Fibroblast of lung (primary cell): ENCODE measurements at regions not wholly inside any gene's neighbourhood (a gene's known extent, or its start where the extent isn't known, plus 50 kb on each side); places are given as distances from the start of the nearest gene placed in this dataset.
"Not testable (repeated sequence)": the region's sequence is repeated elsewhere in the genome, so short reads cannot be mapped to it uniquely, and the experiment has no call there.

Experiments used
- DNase-seq, 2 donors: peaks; one replicate each; pipeline versions ENCODE4 v3.0.0 to v3.0.0-alpha.2; 2010; ENCODE audit warnings: low read depth in 2 of 2
- H2AFZ ChIP-seq: 2 replicates; pipeline ENCODE4 v1.5.1; 2012; ENCODE audit warnings: low read length, control low read depth, inconsistent platforms
- H3K27ac ChIP-seq: 2 replicates; pipeline ENCODE4 v1.5.1; 2011; ENCODE audit warnings: low read length, control low read depth; ENCODE audit not compliant: insufficient read depth
- H3K27me3 ChIP-seq: 2 replicates; pipeline ENCODE4 v1.5.1; 2011; ENCODE audit warnings: mild to moderate bottlenecking, low read length; ENCODE audit not compliant: control insufficient read depth, insufficient read depth
- H3K36me3 ChIP-seq: 2 replicates; pipeline ENCODE4 v1.5.1; 2011; ENCODE audit warnings: low read length; ENCODE audit not compliant: control insufficient read depth, insufficient read depth
- H3K4me1 ChIP-seq: 2 replicates; pipeline ENCODE4 v1.5.1; 2011; ENCODE audit warnings: low read length; ENCODE audit not compliant: control insufficient read depth, insufficient read depth; ENCODE audit errors: extremely low read depth
- H3K4me2 ChIP-seq: 2 replicates; pipeline ENCODE4 v1.5.1; 2011; ENCODE audit warnings: low read length, control low read depth; ENCODE audit not compliant: insufficient read depth; ENCODE audit errors: extremely low read depth
- H3K4me3 ChIP-seq, 4 experiments: fragments of 200-600 bp in 1 of 4; sonication (generic) in 1 of 4; replicated peaks in 1 of 4; 2 replicates each; pipeline ENCODE4 v1.5.1; 2011 to 2016; ENCODE audit warnings: low read length in 4 of 4, low read depth in 3 of 4, mild to moderate bottlenecking in 3 of 4, control low read depth in 2 of 4, inconsistent platforms in 1 of 4, mixed read lengths in 1 of 4; ENCODE audit not compliant: insufficient read depth in 1 of 4; ENCODE audit errors: control extremely low read depth in 1 of 4
- H3K79me2 ChIP-seq: 2 replicates; pipeline ENCODE4 v1.5.1; 2012; ENCODE audit warnings: mild to moderate bottlenecking, low read length, inconsistent platforms; ENCODE audit not compliant: control insufficient read depth, insufficient read depth
- H3K9ac ChIP-seq: 2 replicates; pipeline ENCODE4 v1.5.1; 2011; ENCODE audit warnings: mild to moderate bottlenecking, low read length, control low read depth; ENCODE audit not compliant: insufficient read depth
- H3K9me3 ChIP-seq: 2 replicates; pipeline ENCODE4 v1.5.1; 2012; ENCODE audit warnings: low read depth, low read length; ENCODE audit not compliant: control insufficient read depth, insufficient read depth
- H4K20me1 ChIP-seq: 2 replicates; pipeline ENCODE4 v1.5.1; 2011; ENCODE audit warnings: low read length; ENCODE audit not compliant: control insufficient read depth, insufficient read depth; ENCODE audit errors: extremely low read depth
- EZH2 ChIP-seq: IDR thresholded peaks from 2 replicates; pipeline ENCODE4 v1.5.1; 2012; ENCODE audit warnings: low read length, control low read depth, mild to moderate bottlenecking; ENCODE audit errors: missing control alignments
- TF ChIP-seq, protein P1 (sequence below), 2 donors: IDR thresholded peaks in 1 of 2; conservative IDR thresholded peaks in 1 of 2; 1 replicate in 1 of 2; 2 replicates in 1 of 2; pipeline ENCODE4 v1.5.1; 2011 to 2012; ENCODE audit warnings: low read length in 2 of 2, control low read depth in 1 of 2, inconsistent platforms in 1 of 2, low read depth in 1 of 2, mild to moderate bottlenecking in 1 of 2

DNA sequence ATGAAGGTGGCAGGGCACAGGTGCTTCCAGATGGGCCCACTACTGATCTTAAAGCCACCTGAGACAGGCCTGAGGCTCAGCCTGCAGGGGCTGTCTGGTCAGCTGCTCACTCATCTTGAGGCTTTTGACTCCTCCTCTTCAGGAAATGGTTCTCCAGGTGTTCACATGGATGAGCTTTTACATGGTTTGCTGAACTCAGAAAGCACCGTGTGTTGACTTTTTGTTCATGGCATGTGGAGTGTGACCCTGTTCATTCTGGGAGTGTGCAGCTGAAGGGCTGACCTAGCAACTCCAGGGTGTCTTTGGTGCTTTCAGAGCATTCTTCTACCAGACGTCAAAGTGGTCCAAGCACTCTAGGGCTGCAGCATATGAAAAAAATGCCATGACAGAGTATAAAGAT lies 111.1 kb downstream of the CCNG2 start:
- no peak overlapping the region for H2AFZ ChIP-seq
- no peak overlapping the region for H3K27ac ChIP-seq
- no peaks in the 10 kb centered on the region for H3K9me3 ChIP-seq
- no peaks in the 10 kb centered on the region for H3K79me2 ChIP-seq
- H3K36me3 ChIP-seq = no peaks in the 10 kb centered on the region
- DNase-seq = no peak
- no peak overlapping the region for H3K4me3 ChIP-seq
- H3K4me1 ChIP-seq = no peaks in the 10 kb centered on the region
- H4K20me1 ChIP-seq = no peaks in the 10 kb centered on the region
- H3K4me2 ChIP-seq = no peak overlapping the region
- TF ChIP-seq, protein P1, sequence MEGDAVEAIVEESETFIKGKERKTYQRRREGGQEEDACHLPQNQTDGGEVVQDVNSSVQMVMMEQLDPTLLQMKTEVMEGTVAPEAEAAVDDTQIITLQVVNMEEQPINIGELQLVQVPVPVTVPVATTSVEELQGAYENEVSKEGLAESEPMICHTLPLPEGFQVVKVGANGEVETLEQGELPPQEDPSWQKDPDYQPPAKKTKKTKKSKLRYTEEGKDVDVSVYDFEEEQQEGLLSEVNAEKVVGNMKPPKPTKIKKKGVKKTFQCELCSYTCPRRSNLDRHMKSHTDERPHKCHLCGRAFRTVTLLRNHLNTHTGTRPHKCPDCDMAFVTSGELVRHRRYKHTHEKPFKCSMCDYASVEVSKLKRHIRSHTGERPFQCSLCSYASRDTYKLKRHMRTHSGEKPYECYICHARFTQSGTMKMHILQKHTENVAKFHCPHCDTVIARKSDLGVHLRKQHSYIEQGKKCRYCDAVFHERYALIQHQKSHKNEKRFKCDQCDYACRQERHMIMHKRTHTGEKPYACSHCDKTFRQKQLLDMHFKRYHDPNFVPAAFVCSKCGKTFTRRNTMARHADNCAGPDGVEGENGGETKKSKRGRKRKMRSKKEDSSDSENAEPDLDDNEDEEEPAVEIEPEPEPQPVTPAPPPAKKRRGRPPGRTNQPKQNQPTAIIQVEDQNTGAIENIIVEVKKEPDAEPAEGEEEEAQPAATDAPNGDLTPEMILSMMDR (conservative IDR thresholded peaks at IDR 0.05 in 1 of 2, IDR thresholded peaks at IDR 0.05 in 1 of 2; ENCODE audit: low read depth in 1 of 2, low read length in 2 of 2) = no peak
- no peak for TF ChIP-seq EZH2
- no peak overlapping the region for H3K9ac ChIP-seq
- H3K27me3 ChIP-seq = no peaks in the 10 kb centered on the region

GRCh38 chr4:77269505-77269904 lies 112.5 kb downstream of the CCNG2 start:
- no peaks in the 10 kb centered on the region for H3K36me3 ChIP-seq
- no peak overlapping the region for H3K4me2 ChIP-seq
- H3K27ac ChIP-seq = no peak overlapping the region
- TF ChIP-seq EZH2 = no peak
- TF ChIP-seq, protein P1 (conservative IDR thresholded peaks at IDR 0.05 in 1 of 2, IDR thresholded peaks at IDR 0.05 in 1 of 2; ENCODE audit: low read depth in 1 of 2, low read length in 2 of 2) = no peak
- DNase-seq = no peak
- H3K9ac ChIP-seq = no peak overlapping the region
- H3K4me1 ChIP-seq = no peaks in the 10 kb centered on the region
- no peaks in the 10 kb centered on the region for H3K9me3 ChIP-seq
- no peaks in the 10 kb centered on the region for H3K79me2 ChIP-seq
- no peak overlapping the region for H2AFZ ChIP-seq
- no peak overlapping the region for H3K4me3 ChIP-seq
- H3K27me3 ChIP-seq = no peaks in the 10 kb centered on the region
- no peaks in the 10 kb centered on the region for H4K20me1 ChIP-seq

- no peaks in the 10 kb centered on the region for H3K9me3 ChIP-seq
- no peaks in the 10 kb centered on the region for H3K36me3 ChIP-seq
- H3K27me3 ChIP-seq = no peaks in the 10 kb centered on the region
- no peaks in the 10 kb centered on the region for H3K4me1 ChIP-seq
- no peak overlapping the region for H3K4me3 ChIP-seq
- H3K27ac ChIP-seq = no peak overlapping the region
- no peak overlapping the region for H2AFZ ChIP-seq
- TF ChIP-seq EZH2 = no peak
- no peak overlapping the region for H3K4me2 ChIP-seq
- no peak overlapping the region for H3K9ac ChIP-seq
- no peaks in the 10 kb centered on the region for H4K20me1 ChIP-seq
- H3K79me2 ChIP-seq = no peaks in the 10 kb centered on the region
- no peak for DNase-seq
These were observed 116.4 kb downstream of the CCNG2 start for GRCh38 chr4:77273412-77273811.

DNA sequence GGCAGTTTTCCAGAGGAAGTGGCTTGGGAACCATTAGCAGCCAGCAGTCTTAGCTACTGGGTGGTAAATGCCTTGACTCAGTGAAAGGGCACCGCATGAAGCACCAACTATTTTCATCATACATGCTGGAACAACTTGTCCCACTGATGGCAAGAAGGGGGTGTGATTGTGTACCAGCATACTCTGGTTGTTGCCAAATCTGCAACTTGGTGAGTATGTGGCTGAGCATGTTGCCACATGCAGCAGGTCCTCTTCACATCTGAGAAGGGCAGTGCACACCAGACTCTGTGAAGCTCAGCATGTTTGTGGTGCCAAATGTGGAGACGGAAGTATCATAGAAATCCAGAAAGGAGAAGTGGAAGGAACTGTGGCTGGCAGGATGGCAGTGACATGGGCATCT lies 122.1 kb downstream of the CCNG2 start:
- not testable (repeated sequence) for H3K9me3 ChIP-seq, H3K27ac ChIP-seq, H3K36me3 ChIP-seq, H3K4me1 ChIP-seq, H4K20me1 ChIP-seq, DNase-seq, H3K79me2 ChIP-seq, H3K4me2 ChIP-seq, H3K4me3 ChIP-seq, H2AFZ ChIP-seq, H3K27me3 ChIP-seq, H3K9ac ChIP-seq
